H1 (cell line): ENCODE measurements at regions not wholly inside any gene's neighbourhood (a gene's known extent, or its start where the extent isn't known, plus 50 kb on each side); places are given as distances from the start of the nearest gene placed in this dataset.

Experiments used
- EZH2 ChIP-seq: fragments of 200-600 bp; sonication (generic); IDR thresholded peaks from 2 replicates; pipeline ENCODE4 v1.7.1; 2012; ENCODE audit warnings: low read depth, mild to moderate bottlenecking, moderate library complexity, low read length, inconsistent platforms; ENCODE audit not compliant: severe bottlenecking
- POLR2A ChIP-seq, 2 experiments: IDR thresholded peaks; 1 replicate in 1 of 2; 2 replicates in 1 of 2; pipeline ENCODE4 v1.6.1; 2011; ENCODE audit warnings: low read depth in 2 of 2, low read length in 2 of 2, mild to moderate bottlenecking in 2 of 2; ENCODE audit errors: control extremely low read depth in 1 of 2
- SP1 ChIP-seq: IDR thresholded peaks from 2 replicates; pipeline ENCODE4 v1.6.1; 2011; ENCODE audit warnings: low read depth, low read length
- YY1 ChIP-seq: IDR thresholded peaks from 2 replicates; pipeline ENCODE4 v1.6.1; 2011; ENCODE audit warnings: low read depth, mild to moderate bottlenecking, low read length
- ZNF274 ChIP-seq: IDR thresholded peaks from 2 replicates; pipeline ENCODE4 v1.7.0; 2012; ENCODE audit warnings: low read length, borderline replicate concordance; ENCODE audit errors: extremely low read depth

DNA sequence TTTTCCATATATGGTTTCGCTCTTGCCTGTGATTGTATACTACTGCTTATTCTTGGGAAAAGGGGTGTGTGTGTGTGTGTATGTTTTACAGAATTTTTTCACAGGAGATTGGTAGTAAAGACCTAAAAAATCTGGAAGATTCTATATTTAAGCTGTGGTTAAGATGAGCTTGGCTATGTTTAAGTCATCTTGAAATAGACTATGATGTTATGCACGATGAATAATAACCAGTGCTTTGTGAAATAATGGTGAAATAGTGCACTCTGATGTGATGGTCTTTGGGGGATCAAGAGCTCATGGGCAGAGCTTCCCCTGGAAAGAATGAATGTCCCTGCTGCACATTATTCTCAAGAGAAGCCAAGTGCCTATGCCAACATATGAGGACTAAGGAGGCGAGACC is 301.0 kb downstream of the ACTL7B start:
- TF ChIP-seq YY1 (no peak), POLR2A (IDR thresholded peaks at IDR 0.05; ENCODE audit: control extremely low read depth in 1 of 2, low read depth in 2 of 2, low read length in 2 of 2) (no peak), SP1 (no peak), ZNF274 (no peak), EZH2 (no peak)
